Ovary (tissue), 7 donors: ENCODE measurements at regions not wholly inside any gene's neighbourhood (a gene's known extent, or its start where the extent isn't known, plus 50 kb on each side); places are given as distances from the start of the nearest gene placed in this dataset.
A peak's percentile ranks its signal among the peaks of the same experiment; 100 is the strongest.

ENCODE experiments used
- DNase-seq, 5 donors: peaks; one replicate each; pipeline ENCODE4 v3.0.0-alpha.2; 2019 to 2020
- H3K27ac ChIP-seq, 2 donors: fragments of 200-600 bp; one replicate each; pipeline versions ENCODE4 v1.5.1 to v1.8.0; 2019 to 2022
- H3K27me3 ChIP-seq: fragments of 200-600 bp; one replicate; pipeline ENCODE4 v1.8.0; 2022
- H3K36me3 ChIP-seq: fragments of 200-600 bp; sonication (generic); one replicate; pipeline ENCODE4 v1.5.1; 2019
- H3K4me1 ChIP-seq: one replicate; pipeline ENCODE4 v1.8.1; 2013; ENCODE audit warnings: mild to moderate bottlenecking, moderate library complexity; ENCODE audit not compliant: insufficient read depth
- H3K4me3 ChIP-seq: fragments of 200-600 bp; sonication (generic); one replicate; pipeline ENCODE4 v1.5.1; 2017
- H3K9me3 ChIP-seq, 2 donors: fragments of 200-600 bp in 1 of 2; sonication (generic) in 1 of 2; one replicate each; pipeline versions ENCODE4 v1.5.1 to v1.8.1; 2013 to 2019; ENCODE audit warnings: mild to moderate bottlenecking in 1 of 2, moderate library complexity in 1 of 2
- CTCF ChIP-seq, 3 donors: fragments of 450-650 bp in 2 of 3; fragments of 200-600 bp in 1 of 3; IDR thresholded peaks; one replicate each; pipeline versions ENCODE4 v1.5.1 to v1.8.0; 2016 to 2022; ENCODE audit warnings: antibody characterized with exemption in 3 of 3, mild to moderate bottlenecking in 1 of 3
- EP300 ChIP-seq: sonication (generic); formaldehyde crosslinking; IDR thresholded peaks from one replicate; pipeline ENCODE4 v1.6.1; 2017; ENCODE audit warnings: antibody characterized with exemption
- POLR2A ChIP-seq: fragments of 450-650 bp; IDR thresholded peaks from one replicate; pipeline ENCODE4 v1.6.1; 2017; ENCODE audit warnings: antibody characterized with exemption, mild to moderate bottlenecking, moderate library complexity
- WGBS, 3 donors: extraction: QIAGEN DNeasy Blood & Tissue Kit in 1 of 3; methylation state at CpG; one replicate each; pipeline versions ENCODE4 v1.1.5 to v1.1.7; 2013 to 2017; 5-methylcytosine and 5-hydroxymethylcytosine counted together
- intact Hi-C, 4 donors: fragments of 100-400 bp; cut with DNase I; formaldehyde crosslinking; loops; one replicate each; pipeline versions ENCODE4 v1.11.0 to v1.15.1; 2022 to 2023
- donor health status: DM: no; HTN: no; CAD: no; lungs with moderate emphysema.
- donor health status: DM: no; HTN: no; CAD: no.
- donor health status: Bipolar disorder and iron deficiency.
- donor health status: DM: no; HTN: no; CAD: no.
- donor health status: DM: yes; HTN: yes; CAD: no.

GRCh38 chr15:39472621-39473297 lies 108.1 kb upstream of the THBS1 start:
- no peaks in the 10 kb centered on the region for H3K27me3 ChIP-seq
- DNase-seq = peak; percentile 41 to 87 (median 76)
- peak overlapping the region; percentile 22 to 43 for H3K27ac ChIP-seq
- 42 to 70% (median 67%) methylated on average over 12 of the region's 12 CpGs for WGBS, 3 donors
- no peaks in the 10 kb centered on the region for H3K9me3 ChIP-seq
- no peaks in the 10 kb centered on the region for H3K4me1 ChIP-seq
- TF ChIP-seq EP300 (peak; percentile 89), POLR2A (no peak)
- no peaks in the 10 kb centered on the region for H3K36me3 ChIP-seq
- intact Hi-C loops = no loop called here
- H3K4me3 ChIP-seq = no peak overlapping the region

GRCh38 chr15:39473298-39473947 lies 107.5 kb upstream of the THBS1 start:
- WGBS, 3 donors = 42 to 80% (median 65%) methylated on average over 5 of the region's 5 CpGs
- H3K9me3 ChIP-seq = no peaks in the 10 kb centered on the region
- no peaks in the 10 kb centered on the region for H3K4me1 ChIP-seq
- H3K4me3 ChIP-seq = no peak overlapping the region
- peak in 2 of 5 donors; percentile 42 to 43 for DNase-seq
- no peaks in the 10 kb centered on the region for H3K27me3 ChIP-seq
- H3K36me3 ChIP-seq = no peaks in the 10 kb centered on the region
- intact Hi-C loops = no loop called here
- TF ChIP-seq POLR2A (no peak), CTCF (IDR thresholded peaks at IDR 0.05) (no peak), EP300 (no peak)
- peak overlapping the region; percentile 22 to 43 for H3K27ac ChIP-seq

GRCh38 chr15:39474657-39475056 lies 106.2 kb upstream of the THBS1 start:
- Histone ChIP-seq H3K9me3 (no peaks in the 10 kb centered on the region), H3K27ac (no peak overlapping the region), H3K27me3 (no peaks in the 10 kb centered on the region), H3K4me1 (no peaks in the 10 kb centered on the region), H3K4me3 (no peak overlapping the region), H3K36me3 (no peaks in the 10 kb centered on the region)
- intact Hi-C loops = no loop called here
- no peak for DNase-seq
- TF ChIP-seq CTCF (IDR thresholded peaks at IDR 0.05) (no peak), POLR2A (no peak), EP300 (no peak)
- 89 to 92% (median 92%) methylated on average over 3 of the region's 3 CpGs for WGBS, 3 donors

GRCh38 chr15:39478996-39479395 lies 101.9 kb upstream of the THBS1 start:
- no peak overlapping the region for H3K27ac ChIP-seq
- WGBS, 3 donors = 36 to 53% (median 48%) methylated on average over 3 of the region's 3 CpGs
- no peak overlapping the region for H3K4me3 ChIP-seq
- intact Hi-C loops = no loop called here
- H3K9me3 ChIP-seq = no peaks in the 10 kb centered on the region
- no peak for DNase-seq
- no peaks in the 10 kb centered on the region for H3K4me1 ChIP-seq
- no peaks in the 10 kb centered on the region for H3K27me3 ChIP-seq
- no peaks in the 10 kb centered on the region for H3K36me3 ChIP-seq
- TF ChIP-seq CTCF (IDR thresholded peaks at IDR 0.05) (no peak), POLR2A (no peak), EP300 (no peak)

GRCh38 chr15:39479911-39480310 lies 101.0 kb upstream of the THBS1 start:
- no peak overlapping the region for H3K27ac ChIP-seq

More at GRCh38 chr15:39479911-39480310, 101.0 kb upstream of the THBS1 start:
- Histone ChIP-seq H3K4me1 (no peaks in the 10 kb centered on the region), H3K36me3 (no peaks in the 10 kb centered on the region), H3K9me3 (no peaks in the 10 kb centered on the region), H3K4me3 (no peak overlapping the region), H3K27me3 (no peaks in the 10 kb centered on the region)
- intact Hi-C loops = no loop called here
- TF ChIP-seq CTCF (IDR thresholded peaks at IDR 0.05) (no peak), POLR2A (no peak)
- no peak for DNase-seq
- 94 to 100% (median 98%) methylated on average over 2 of the region's 2 CpGs for WGBS, 3 donors
